KBM-7 (cell line): ENCODE measurements at regions not wholly inside any gene's neighbourhood (a gene's known extent, or its start where the extent isn't known, plus 50 kb on each side); places are given as distances from the start of the nearest gene placed in this dataset.
"Not testable (repeated sequence)": the region's sequence is repeated elsewhere in the genome, so short reads cannot be mapped to it uniquely, and the experiment has no call there.

Experiments
- DNase-seq: peaks from one replicate; pipeline ENCODE4 v3.0.0-alpha.2; 2015
- in situ Hi-C: fragments of 300-500 bp; cut with MboI; formaldehyde crosslinking; loops from 2 replicates; pipeline ENCODE4 v1.14.3; 2020; ENCODE audit warnings: low sequenced_read_pairs, low pct_unique_long_range_greater_than_20kb, mixed read lengths

- in situ Hi-C loops, result no loop called here
- no peak for DNase-seq
These were observed 139.8 kb upstream of the CCDC150 start for GRCh38 chr2:196499686-196500085.

GRCh38 chr2:196500686-196501431 lies 138.7 kb upstream of the CCDC150 start:
- DNase-seq, result no peak

DNA sequence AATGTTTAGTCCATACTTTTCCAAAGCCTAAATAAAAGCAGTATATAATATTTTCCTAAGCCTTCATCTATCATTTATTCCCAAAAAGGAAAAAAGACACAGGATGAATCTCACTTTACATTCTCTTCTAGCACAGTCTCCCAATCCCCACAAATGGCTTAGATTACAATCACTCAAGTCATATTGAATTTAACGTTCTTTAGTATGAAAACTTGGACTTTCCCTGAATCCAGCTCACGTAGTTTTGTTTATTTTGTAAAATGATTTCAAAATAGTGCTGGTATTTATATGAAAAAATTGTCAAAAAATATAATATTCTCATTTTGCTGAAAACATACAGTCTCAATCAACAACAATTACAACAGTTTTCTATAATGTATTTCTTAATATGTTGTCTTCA lies 137.7 kb upstream of the CCDC150 start:
- in situ Hi-C loops, result no loop called here
- no peak for DNase-seq

More at GRCh38 chr2:196500686-196501431, 138.7 kb upstream of the CCDC150 start:
- in situ Hi-C loops, result no loop called here

DNA sequence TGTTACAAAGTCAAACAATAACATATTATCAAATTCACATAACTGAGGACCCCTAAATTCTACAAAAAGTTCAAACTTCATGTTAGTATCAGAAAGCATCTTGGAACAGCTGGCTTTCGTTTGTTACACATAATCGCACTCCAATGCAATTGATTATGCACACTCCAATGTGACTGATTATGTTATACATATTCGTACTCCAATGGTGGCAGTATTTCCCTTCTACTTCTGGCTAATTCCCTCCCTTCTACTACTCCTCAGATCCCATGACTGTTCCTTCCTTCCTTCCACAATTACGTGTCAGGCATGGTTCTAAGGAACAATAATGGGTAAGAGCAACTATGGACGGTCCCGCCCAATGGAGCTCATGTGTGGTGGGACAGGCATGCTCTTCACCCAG lies 137.1 kb upstream of the CCDC150 start:
- DNase-seq, result no peak
- in situ Hi-C loops, result no loop called here

- in situ Hi-C loops, result no loop called here
- no peak for DNase-seq
These were observed 136.1 kb upstream of the CCDC150 start for GRCh38 chr2:196503398-196503797.

DNA sequence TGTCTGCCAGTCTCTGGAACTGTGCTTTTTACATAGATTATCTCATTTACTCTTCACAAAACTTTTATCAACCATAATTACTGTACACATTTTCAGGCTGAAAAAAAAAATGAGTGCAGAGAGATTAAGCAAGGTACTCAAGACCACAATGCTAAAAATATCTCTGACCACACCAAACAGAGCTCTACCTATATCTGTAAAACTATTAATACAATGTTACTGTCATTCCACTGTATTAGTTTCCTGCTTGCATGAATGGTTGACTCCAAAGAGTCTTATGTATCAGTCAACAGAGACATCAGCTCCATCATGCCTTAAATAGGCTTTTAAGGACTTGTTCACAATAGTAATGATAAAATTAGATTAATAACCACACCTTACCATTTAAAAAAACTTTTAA lies 134.7 kb upstream of the CCDC150 start:
- in situ Hi-C loops, result no loop called here
- no peak for DNase-seq

GRCh38 chr2:196510246-196510645 lies 129.3 kb upstream of the CCDC150 start:
- in situ Hi-C loops, result no loop called here
- DNase-seq, result no peak

DNA sequence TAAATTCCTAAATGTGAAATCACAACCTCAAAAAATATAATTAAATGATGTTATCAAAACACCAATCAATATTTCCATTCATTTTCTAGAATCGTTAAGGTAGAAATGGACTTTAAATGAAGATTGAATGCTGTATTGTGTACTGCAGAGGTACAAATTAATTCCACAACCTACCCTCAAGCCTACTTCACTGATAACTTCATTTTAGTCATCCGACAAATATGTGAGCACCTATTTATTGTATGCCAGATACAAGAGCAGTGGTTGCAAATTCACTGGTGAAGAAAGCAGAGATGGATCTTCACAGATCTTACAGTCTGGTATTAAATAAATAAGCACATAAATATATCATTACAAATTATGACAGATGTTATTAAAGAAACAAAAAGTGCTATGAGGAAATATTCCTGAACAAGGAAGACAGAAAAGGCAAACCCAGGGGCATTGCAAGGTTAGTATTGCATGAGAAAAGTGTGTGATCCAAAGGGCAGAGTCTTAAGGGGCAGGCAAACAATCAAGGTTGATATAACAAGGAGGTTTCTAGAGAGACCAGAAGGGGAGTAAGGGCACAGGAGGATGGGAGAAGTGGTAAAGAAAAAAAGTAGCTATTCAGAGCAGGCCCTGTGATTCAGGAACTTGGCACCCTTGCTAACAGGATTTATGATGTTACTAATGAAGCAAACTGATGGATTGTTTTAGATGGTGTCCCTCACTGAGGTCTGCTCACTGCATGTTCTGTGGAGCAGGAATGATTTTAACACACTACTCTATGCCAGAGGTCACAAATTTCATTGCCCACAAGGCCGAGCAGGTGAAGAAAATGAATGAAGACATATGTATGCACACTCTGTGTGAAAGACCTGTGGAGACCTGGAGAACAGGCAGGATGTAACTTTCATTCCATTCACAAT lies 128.0 kb upstream of the CCDC150 start:
- in situ Hi-C loops, result no loop called here
- no peak for DNase-seq

- DNase-seq, result no peak
- in situ Hi-C loops, result no loop called here
These were observed 125.6 kb upstream of the CCDC150 start for GRCh38 chr2:196513796-196514526.

GRCh38 chr2:196514641-196515040 lies 124.9 kb upstream of the CCDC150 start:
- in situ Hi-C loops, result no loop called here
- DNase-seq, result no peak

DNA sequence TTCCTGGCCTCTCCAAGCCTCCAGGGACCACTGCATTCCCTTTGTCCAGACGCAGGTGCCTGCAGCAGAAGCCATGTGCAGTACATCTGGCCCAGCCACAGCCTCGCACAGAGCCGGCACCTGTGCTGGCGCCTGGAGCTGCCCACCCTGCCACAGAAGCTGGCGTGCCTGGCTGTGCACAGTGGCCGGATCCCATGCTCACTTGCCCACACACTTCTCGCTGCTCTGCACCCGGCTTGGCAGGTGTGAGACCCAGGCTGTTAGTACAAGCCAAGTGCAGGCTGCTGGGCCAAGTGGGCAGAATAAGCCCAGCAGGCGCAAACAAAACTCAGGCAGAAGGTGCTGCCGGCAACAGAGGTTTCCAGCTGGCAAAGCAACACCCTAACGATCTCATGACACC lies 124.5 kb upstream of the CCDC150 start:
- in situ Hi-C loops, result no loop called here

DNA sequence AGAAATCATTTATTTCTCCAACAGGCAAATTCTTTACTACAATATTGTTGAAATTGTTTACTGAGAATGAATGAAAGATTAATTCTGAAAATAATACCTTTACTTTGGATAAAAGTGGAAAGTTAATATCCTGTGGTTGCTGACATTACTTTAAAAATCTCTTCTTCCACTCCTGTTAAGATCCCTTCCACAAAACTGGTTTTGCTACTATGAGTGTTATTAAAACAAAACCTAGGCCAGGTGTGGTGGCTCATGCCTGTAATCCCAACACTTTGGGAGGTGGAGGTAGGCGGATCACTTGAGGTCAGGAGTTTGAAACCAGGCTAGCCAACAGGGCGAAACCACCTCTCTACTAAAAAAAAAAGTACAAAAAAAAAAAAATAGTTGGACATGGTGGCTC lies 123.9 kb upstream of the CCDC150 start:
- DNase-seq, result no peak
- in situ Hi-C loops, result no loop called here

More for the DNA sequence above, 124.5 kb upstream of the CCDC150 start:
- no peak for DNase-seq

DNA sequence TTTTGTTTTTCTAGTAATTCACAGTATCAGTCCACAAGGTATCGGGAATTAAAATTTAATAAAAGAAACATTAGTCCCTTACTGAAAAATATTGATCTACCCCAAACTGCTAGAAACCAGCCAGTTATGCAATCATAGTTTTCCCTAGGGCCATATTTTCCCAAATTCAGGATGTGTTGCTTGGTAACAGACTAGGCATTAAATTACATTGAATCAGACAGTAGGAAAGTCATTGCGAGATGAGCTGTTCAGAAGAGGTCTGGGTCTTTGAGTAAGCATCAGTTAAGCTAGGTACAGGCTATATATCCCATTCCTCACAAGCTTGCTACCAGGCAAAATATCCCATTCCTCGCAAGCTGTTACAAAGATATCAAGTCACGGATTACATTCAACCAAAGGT lies 123.0 kb upstream of the CCDC150 start:
- no peak for DNase-seq
- in situ Hi-C loops, result no loop called here

GRCh38 chr2:196520605-196521004 lies 118.9 kb upstream of the CCDC150 start:
- in situ Hi-C loops, result no loop called here
- no peak for DNase-seq

- DNase-seq, in situ Hi-C loops: not testable (repeated sequence)
These were observed 112.4 kb upstream of the CCDC150 start for GRCh38 chr2:196526981-196527725.

DNA sequence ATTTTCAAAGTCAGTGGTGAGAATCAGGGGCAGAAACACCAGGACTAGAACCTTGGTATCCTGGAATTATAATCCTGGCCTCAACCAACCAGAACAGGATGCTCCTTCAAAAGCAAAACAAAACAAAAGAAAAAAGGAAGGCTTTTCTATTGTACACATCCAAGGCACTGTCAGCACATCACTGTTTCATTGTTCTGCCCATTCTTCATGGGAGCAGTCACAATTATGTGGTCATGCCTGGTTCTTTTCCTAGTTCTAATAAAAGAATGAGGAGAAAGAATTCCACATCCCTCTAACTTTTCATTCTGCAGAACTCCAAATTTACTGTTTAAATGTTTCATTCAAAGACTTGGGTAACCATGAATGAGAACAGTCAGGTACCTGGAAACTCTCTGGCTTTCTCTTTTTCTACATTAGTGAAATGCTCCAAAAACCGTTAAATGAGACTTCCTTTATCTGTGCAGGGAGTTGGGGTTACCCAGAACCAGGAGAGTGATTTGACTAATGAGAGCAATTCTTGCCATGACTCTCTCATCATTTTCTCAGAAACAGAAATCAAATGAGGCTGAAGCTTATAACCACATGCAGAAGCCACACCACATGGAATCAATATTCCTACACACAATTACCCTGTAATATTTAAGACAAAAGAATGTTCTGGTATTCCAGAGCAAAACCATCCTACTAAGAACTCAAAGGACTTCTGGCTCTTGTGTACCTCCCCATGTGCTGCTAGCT lies 110.9 kb upstream of the CCDC150 start:
- in situ Hi-C loops, result no loop called here
- DNase-seq, result no peak

- in situ Hi-C loops, result no loop called here
- no peak for DNase-seq
These were observed 108.6 kb upstream of the CCDC150 start for GRCh38 chr2:196530910-196531309.

- DNase-seq, result no peak
- in situ Hi-C loops, result no loop called here
These were observed 105.6 kb upstream of the CCDC150 start for GRCh38 chr2:196533772-196534397.
